ENCODE measurements at regions not wholly inside any gene's neighbourhood (a gene's known extent, or its start where the extent isn't known, plus 50 kb on each side); places are given as distances from the start of the nearest gene placed in this dataset.
A peak's percentile ranks its signal among the peaks of the same experiment; 100 is the strongest.

GRCh38 chr2:226207671-226208070, 591.9 kb downstream of the IRS1 start:
- DNase-seq = no peak

GRCh38 chr2:226199555-226199954, 600.1 kb downstream of the IRS1 start:
- no peak for DNase-seq

- no peak for DNase-seq
These were observed 600.7 kb downstream of the IRS1 start for GRCh38 chr2:226198956-226199355.

GRCh38 chr2:226190479-226191252, 609.0 kb downstream of the IRS1 start:
- no peak for DNase-seq

DNA sequence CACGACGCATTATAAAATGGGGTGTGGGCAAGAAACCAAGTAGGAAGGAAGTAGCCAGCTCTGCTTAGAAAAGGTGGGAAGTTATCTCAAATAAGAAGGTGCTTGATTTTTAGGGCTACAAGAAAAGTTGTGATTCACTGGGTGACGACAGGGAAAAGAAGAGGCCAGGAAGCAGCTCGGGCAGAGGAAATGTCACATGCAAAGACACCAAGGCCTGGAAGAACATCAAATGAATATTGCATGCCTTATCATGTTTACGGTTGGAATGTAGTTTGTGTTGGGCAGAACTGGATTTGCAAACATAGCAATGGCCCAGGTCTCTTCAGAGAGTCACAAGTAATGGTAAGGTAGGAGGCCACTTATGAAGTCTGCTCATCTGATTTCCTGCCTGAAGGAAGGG, 610.6 kb downstream of the IRS1 start:
- DNase-seq = no peak

DNA sequence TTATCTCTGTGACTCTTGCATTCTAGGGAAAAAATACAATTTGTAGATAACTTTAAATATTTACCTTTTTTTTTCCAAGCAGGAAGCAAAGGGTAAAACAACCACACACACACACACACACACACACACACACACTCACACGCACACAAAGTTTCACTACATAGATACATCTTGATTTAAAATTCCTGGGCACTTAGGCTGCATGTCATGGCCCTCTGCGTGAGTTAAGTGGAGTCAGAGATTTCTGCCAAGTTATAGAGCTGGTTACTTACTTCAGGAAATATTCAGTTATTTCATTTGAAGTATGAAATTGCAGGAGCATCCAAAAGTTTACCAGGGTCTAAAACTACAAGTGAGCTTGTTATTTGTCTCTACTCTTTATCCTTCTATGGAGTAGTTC, 612.0 kb downstream of the IRS1 start:
- no peak for DNase-seq

GRCh38 chr2:226187156-226187555, 612.5 kb downstream of the IRS1 start:
- no peak for DNase-seq

DNA sequence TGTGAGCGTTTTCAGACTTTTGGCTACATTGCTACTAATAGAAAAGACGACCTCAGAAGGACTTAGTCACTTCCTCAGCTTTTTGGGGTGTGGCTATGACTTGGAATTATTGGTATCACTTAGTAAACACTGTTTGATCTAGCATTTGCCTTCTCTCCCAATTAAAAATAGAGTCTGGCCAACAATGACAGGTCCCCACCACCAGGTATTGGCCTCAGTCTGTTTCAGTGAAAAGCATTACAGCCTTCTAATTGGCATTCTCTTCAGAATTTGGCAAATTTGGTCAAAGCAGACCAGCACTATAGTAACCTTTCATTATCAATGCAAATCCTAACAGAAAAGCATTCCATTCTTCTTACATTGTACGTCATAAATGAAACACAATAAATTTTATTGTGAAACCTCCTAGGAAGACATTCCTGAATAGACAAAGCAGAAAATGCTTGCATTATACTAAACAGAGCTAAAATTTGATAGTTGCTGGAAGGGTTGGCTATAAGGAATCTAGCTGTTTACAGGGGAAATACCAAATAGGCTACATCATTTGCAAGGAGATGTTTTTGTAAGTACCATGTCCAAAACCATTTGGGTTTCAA, 613.9 kb downstream of the IRS1 start:
- peak; percentile 59 for DNase-seq

DNA sequence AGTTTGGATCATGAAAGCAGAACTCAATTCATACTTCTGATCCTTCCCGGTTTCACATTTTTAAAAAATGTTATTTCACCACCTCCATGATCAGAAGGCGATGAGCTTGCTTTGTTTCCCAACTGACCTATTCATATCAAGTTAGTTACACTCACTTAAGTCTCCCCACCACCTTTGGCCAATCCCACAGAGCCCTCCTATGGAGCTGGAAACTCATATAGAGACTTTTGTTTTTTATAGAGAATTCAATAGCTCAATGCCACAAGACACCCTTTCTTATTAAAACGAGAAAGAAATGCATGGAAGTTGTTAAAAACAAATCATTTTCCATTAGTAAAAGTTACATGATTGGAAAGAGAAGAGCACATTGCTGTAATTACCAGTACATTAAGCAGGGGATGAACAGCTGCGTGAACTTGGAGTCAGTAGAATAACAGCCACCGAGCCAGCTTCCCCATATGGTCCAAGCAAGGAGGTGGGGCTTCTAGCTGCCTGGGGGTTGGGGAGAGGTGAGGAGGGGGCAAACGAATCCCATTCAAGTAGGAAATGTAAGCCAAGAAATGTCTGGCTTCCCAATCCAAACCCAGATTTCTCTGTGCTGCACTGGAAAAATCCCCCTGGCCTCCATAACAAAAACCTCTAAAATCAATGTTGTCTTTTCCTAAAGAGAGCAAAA, 614.5 kb downstream of the IRS1 start:
- DNase-seq = peak; percentile 89

DNA sequence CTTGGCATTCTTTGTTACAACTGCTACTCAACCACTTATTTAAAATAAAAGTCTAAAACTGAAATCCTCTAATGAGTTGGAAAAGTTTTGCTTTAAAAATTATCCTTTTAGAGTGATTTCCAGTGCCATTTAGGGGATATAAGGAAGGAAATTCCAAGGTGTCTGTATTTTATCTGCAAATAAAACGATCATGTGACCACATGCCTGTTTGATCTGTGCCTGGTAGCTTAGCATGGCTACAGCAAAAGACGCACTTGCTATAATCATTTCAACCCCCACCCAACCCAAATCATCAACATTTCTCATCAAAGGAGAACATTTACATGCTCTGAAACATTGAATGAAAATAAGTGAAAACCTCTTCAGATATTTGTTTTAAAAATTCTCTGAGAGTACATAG, 615.1 kb downstream of the IRS1 start:
- DNase-seq = no peak

GRCh38 chr2:226183550-226183949, 616.1 kb downstream of the IRS1 start:
- no peak for DNase-seq

GRCh38 chr2:226183033-226183432, 616.6 kb downstream of the IRS1 start:
- no peak for DNase-seq

- DNase-seq = no peak
These were observed 617.7 kb downstream of the IRS1 start for GRCh38 chr2:226181909-226182308.

DNA sequence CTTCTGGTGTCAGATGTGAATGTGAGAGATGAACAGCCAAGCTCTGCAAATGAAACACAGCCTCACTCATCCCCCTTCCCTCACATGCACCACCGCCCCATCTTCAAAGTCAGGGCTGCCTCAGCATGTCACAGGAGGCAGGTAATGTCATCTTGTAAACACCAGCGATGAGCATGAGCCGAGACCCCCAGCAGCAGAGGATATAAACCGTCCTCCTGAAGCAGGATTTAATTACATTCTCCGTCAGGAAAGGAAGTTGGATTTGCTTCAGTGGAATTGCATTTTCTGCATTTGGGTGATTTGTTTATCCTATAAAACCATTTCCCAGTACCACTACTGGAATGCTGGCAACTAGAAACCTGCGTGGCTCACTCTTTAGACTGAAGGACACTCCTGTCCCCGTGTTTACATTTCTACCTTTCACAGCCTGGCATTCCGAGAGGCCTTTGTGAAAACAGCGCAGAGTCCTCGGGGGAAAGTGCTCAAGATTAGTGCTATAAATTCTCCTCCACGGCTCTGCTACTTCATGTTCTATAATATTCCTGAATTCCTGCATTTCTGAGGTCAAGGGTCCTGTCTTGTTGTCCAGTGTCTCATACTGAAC, 619.2 kb downstream of the IRS1 start:
- no peak for DNase-seq

DNA sequence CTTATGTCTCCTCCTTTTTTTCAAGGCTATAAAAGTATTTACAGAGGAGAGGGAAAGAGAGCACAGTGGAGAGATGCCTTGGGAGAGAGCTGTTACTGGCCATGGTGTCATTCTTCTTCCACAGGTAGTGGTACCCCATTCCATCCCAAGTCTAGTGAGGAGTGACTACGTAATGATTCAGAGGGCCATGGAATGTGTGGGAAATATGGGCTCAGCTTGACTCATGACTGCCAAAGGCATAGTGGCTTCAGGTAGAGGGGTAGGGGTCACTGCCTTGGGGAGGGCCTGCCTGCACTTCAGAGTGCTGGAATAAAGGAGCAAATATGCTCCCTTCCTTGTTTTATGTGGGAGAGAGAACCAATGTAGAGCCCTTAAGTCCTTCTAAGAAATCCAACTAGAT, 620.6 kb downstream of the IRS1 start:
- no peak for DNase-seq

GRCh38 chr2:226176283-226176984, 623.2 kb downstream of the IRS1 start:
- DNase-seq = no peak

- no peak for DNase-seq
These were observed 625.2 kb downstream of the IRS1 start for GRCh38 chr2:226174390-226174789.

GRCh38 chr2:226172939-226173338, 626.7 kb downstream of the IRS1 start:
- no peak for DNase-seq

- no peak for DNase-seq
These were observed 627.3 kb downstream of the IRS1 start for GRCh38 chr2:226172309-226172708.

GRCh38 chr2:226169751-226170581, 629.7 kb downstream of the IRS1 start:
- DNase-seq = no peak

DNA sequence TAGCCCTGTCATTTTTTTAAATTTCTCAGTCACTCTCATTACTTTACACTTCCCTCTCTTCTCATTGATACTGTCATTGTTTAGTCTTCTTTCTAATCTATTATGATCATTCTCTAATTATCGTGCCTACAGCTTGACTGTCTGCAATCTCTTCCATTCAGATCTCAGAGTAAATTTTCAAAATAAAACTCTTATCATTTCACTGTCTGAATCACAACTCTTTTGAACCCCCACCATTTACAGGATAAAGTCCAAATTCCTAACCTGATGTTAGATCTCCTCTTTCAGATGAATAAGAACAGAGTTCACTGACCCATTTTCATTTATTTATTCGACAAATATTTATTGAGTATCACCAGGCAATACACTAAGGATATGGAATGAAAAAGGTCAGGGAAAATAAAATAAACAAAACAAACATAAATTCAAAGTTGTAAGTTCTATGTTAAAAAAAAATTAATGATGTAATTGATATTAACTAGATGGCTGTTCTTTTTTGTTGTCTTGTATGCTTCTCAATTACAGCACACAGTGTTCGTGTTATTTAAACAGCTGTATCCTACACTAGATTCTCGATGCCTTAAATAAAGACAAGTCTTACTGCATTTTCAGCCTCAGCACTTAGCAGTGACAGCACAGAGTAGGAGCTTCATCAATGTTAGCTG, 631.0 kb downstream of the IRS1 start:
- no peak for DNase-seq

All from muscle of arm (tissue), 1 donor.